MM.1S (cell line): ENCODE measurements at regions not wholly inside any gene's neighbourhood (a gene's known extent, or its start where the extent isn't known, plus 50 kb on each side); places are given as distances from the start of the nearest gene placed in this dataset.

Source experiments
- DNase-seq: peaks from one replicate; pipeline ENCODE4 v3.0.0-alpha.2; 2015
- H2AFZ ChIP-seq: fragments of 300-600 bp; sonication (generic); 2 replicates; pipeline ENCODE4 v1.6.0; 2016; ENCODE audit warnings: antibody characterized with exemption, low read length
- H3F3A ChIP-seq: fragments of 300-600 bp; sonication (generic); 2 replicates; pipeline ENCODE4 v1.6.1; 2016; ENCODE audit warnings: mild to moderate bottlenecking, antibody characterized with exemption, low read length, moderate library complexity, mixed read lengths; ENCODE audit not compliant: insufficient read depth
- H3K27ac ChIP-seq: fragments of 300-600 bp; sonication (generic); 2 replicates; pipeline ENCODE4 v1.5.1; 2016; ENCODE audit warnings: mild to moderate bottlenecking, low read length
- H3K27me3 ChIP-seq: fragments of 300-600 bp; sonication (generic); replicated peaks from 2 replicates; pipeline ENCODE4 v1.6.0; 2016; ENCODE audit warnings: low read length; ENCODE audit not compliant: insufficient read depth
- H3K36me3 ChIP-seq: fragments of 300-600 bp; sonication (generic); replicated peaks from 2 replicates; pipeline ENCODE4 v1.6.1; 2016; ENCODE audit warnings: mild to moderate bottlenecking, low read length, mixed read lengths; ENCODE audit not compliant: insufficient read depth
- H3K4me1 ChIP-seq: fragments of 300-600 bp; sonication (generic); 2 replicates; pipeline ENCODE4 v1.6.1; 2016; ENCODE audit warnings: low read length, mixed read lengths
- H3K4me2 ChIP-seq: fragments of 300-600 bp; sonication (generic); 2 replicates; pipeline ENCODE4 v1.6.0; 2016; ENCODE audit warnings: low read depth, low read length
- H3K4me3 ChIP-seq: fragments of 300-600 bp; sonication (generic); 2 replicates; pipeline ENCODE4 v1.5.1; 2016; ENCODE audit warnings: low read length, mixed read lengths
- H3K79me2 ChIP-seq: fragments of 300-600 bp; sonication (generic); 2 replicates; pipeline ENCODE4 v1.6.1; 2016; ENCODE audit warnings: mixed run types, low read length, mixed read lengths
- H3K9ac ChIP-seq: fragments of 300-600 bp; sonication (generic); 2 replicates; pipeline ENCODE4 v1.6.1; 2016; ENCODE audit warnings: low read length, mixed read lengths
- H3K9me2 ChIP-seq: fragments of 300-600 bp; sonication (generic); replicated peaks from 2 replicates; pipeline ENCODE4 v1.6.1; 2016; ENCODE audit warnings: mild to moderate bottlenecking, low read length, mixed read lengths; ENCODE audit not compliant: insufficient read depth
- H3K9me3 ChIP-seq: fragments of 300-600 bp; sonication (generic); replicated peaks from 2 replicates; pipeline ENCODE4 v1.6.1; 2016; ENCODE audit warnings: mild to moderate bottlenecking, low read length, mixed read lengths; ENCODE audit not compliant: insufficient read depth
- H4K20me1 ChIP-seq: fragments of 300-600 bp; sonication (generic); 2 replicates; pipeline ENCODE4 v1.6.1; 2016; ENCODE audit warnings: mild to moderate bottlenecking, low read length, moderate library complexity, mixed read lengths; ENCODE audit not compliant: insufficient read depth
- EZH2 ChIP-seq: fragments of 300-600 bp; sonication (generic); optimal IDR thresholded peaks from 2 replicates; pipeline ENCODE3; 2017; ENCODE audit warnings: low read depth, mild to moderate bottlenecking, antibody characterized with exemption, low read length, mixed read lengths
- EZH2phosphoT487 ChIP-seq: fragments of 300-600 bp; sonication (generic); IDR thresholded peaks from 2 replicates; pipeline ENCODE4 v1.6.1; 2018; ENCODE audit warnings: antibody characterized with exemption, low read length
- TF ChIP-seq, protein P1 (sequence below): fragments of 300-600 bp; sonication (generic); IDR thresholded peaks from 2 replicates; pipeline ENCODE4 v1.5.1; 2016; ENCODE audit warnings: antibody characterized with exemption, low read length, mixed read lengths

DNA sequence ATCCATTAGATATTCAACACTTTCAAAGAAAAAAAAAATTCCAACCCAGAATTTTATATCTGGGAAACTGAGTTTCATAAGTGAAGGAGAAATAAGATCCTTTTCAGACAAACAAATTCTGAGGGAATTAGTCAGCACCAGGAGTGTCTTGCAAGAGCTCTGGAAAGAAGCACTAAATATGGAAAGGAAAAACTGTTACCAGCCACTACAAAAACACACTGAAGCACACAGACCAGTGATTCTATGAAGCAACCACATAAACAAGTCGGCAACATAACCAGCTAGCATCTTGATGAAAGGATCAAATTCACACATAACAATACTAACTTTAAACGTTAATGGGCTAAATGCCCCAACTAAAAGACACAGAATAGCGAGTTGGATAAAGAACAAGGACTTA lies 368.4 kb upstream of the MIR17HG start:
- no peaks in the 10 kb centered on the region for H3K79me2 ChIP-seq
- no peaks in the 10 kb centered on the region for H3K27me3 ChIP-seq
- no peaks in the 10 kb centered on the region for H3F3A ChIP-seq
- no peaks in the 10 kb centered on the region for H3K9me2 ChIP-seq
- no peak overlapping the region for H3K4me2 ChIP-seq
- H2AFZ ChIP-seq = no peak overlapping the region
- no peak overlapping the region for H3K9ac ChIP-seq
- no peak for TF ChIP-seq EZH2phosphoT487
- TF ChIP-seq EZH2 = no peak
- TF ChIP-seq, protein P1, sequence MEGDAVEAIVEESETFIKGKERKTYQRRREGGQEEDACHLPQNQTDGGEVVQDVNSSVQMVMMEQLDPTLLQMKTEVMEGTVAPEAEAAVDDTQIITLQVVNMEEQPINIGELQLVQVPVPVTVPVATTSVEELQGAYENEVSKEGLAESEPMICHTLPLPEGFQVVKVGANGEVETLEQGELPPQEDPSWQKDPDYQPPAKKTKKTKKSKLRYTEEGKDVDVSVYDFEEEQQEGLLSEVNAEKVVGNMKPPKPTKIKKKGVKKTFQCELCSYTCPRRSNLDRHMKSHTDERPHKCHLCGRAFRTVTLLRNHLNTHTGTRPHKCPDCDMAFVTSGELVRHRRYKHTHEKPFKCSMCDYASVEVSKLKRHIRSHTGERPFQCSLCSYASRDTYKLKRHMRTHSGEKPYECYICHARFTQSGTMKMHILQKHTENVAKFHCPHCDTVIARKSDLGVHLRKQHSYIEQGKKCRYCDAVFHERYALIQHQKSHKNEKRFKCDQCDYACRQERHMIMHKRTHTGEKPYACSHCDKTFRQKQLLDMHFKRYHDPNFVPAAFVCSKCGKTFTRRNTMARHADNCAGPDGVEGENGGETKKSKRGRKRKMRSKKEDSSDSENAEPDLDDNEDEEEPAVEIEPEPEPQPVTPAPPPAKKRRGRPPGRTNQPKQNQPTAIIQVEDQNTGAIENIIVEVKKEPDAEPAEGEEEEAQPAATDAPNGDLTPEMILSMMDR = no peak
- H3K9me3 ChIP-seq = no peaks in the 10 kb centered on the region
- no peak for DNase-seq
- H3K27ac ChIP-seq = no peak overlapping the region
- no peak overlapping the region for H3K4me3 ChIP-seq
- no peaks in the 10 kb centered on the region for H4K20me1 ChIP-seq
- no peaks in the 10 kb centered on the region for H3K4me1 ChIP-seq
- H3K36me3 ChIP-seq = no peaks in the 10 kb centered on the region

DNA sequence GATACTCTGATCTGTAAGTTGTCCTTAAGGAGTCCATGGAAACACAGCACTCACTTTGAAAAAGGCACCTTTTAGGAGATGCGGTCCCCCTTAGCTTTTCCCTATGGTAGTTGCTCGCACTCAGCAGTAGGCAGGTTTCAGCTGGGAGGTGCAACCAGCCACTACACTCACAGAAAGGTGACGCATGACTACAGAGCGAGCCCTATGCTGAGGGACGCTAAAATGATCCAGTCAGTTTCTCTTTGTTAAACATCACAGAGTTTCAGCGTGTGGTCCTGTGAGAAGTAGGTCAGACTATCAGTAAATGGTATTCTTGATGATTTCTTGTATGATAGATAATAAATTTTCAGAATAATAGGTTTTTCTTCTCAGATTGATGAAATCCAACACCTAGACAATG lies 362.7 kb upstream of the MIR17HG start:
- H3K4me3 ChIP-seq = no peak overlapping the region
- no peaks in the 10 kb centered on the region for H4K20me1 ChIP-seq
- H3K27ac ChIP-seq = no peak overlapping the region
- H3K4me1 ChIP-seq = no peaks in the 10 kb centered on the region
- no peak for DNase-seq
- TF ChIP-seq EZH2phosphoT487 (no peak), EZH2 (no peak)
- TF ChIP-seq, protein P1 = no peak
- H3K9me3 ChIP-seq = no peaks in the 10 kb centered on the region
- no peaks in the 10 kb centered on the region for H3K9me2 ChIP-seq
- no peaks in the 10 kb centered on the region for H3K27me3 ChIP-seq
- no peaks in the 10 kb centered on the region for H3F3A ChIP-seq
- no peaks in the 10 kb centered on the region for H3K36me3 ChIP-seq
- no peak overlapping the region for H3K9ac ChIP-seq
- H2AFZ ChIP-seq = no peak overlapping the region
- H3K79me2 ChIP-seq = no peaks in the 10 kb centered on the region
- H3K4me2 ChIP-seq = no peak overlapping the region

DNA sequence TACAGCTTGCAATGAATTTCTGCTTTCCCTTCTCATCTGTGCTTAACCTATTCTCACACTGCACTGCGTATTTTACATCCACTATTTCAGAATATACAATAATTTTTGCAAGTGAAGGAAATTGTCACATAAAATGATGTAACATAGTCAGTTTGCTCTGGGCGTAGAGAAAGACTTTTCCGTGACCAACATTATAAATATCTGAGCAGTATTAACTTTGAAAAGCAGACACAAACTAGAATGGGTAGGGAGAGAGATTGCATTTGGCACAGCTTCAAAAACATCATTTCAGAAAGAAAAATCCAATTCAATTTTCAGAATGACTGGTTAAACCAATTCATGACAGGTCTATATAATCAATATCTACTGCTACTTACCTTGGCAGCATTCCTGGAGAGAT lies 352.5 kb upstream of the MIR17HG start:
- Histone ChIP-seq H3K4me1 (no peaks in the 10 kb centered on the region), H3K36me3 (no peaks in the 10 kb centered on the region), H4K20me1 (no peaks in the 10 kb centered on the region), H3K9me3 (no peaks in the 10 kb centered on the region), H3K79me2 (no peaks in the 10 kb centered on the region), H3F3A (no peaks in the 10 kb centered on the region), H3K27ac (no peak overlapping the region), H3K4me3 (no peak overlapping the region), H3K27me3 (no peaks in the 10 kb centered on the region), H3K4me2 (no peak overlapping the region), H3K9ac (no peak overlapping the region), H2AFZ (no peak overlapping the region), H3K9me2 (no peaks in the 10 kb centered on the region)
- DNase-seq = no peak
- no peak for TF ChIP-seq EZH2
- TF ChIP-seq, protein P1 = no peak
- TF ChIP-seq EZH2phosphoT487 = no peak
